ENCODE measurements at regions not wholly inside any gene's neighbourhood (a gene's known extent, or its start where the extent isn't known, plus 50 kb on each side); places are given as distances from the start of the nearest gene placed in this dataset.

DNA sequence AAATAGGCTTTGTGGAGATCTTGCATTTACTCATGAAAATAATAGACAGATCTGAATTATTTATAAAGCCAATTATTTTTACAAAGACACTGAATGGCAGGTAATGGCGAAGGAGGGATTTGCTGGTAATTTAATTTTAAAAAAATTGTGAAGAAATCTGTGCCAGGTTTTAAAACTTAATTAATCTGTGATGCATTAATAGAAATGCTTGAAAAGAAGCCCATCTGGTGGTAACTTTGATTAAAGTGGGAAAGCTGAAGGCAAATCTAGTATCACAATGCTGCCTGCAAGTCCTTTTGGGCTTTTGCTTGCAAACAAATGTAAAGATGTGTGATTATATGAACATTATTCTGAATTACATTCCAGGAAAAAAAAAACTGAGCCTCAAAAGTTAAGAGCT, 433.2 kb upstream of the DEPDC1 start:
- Histone ChIP-seq H3K27ac (no peak overlapping the region), H3K27me3 (no peaks in the 10 kb centered on the region), H3K9me3 (no peaks in the 10 kb centered on the region), H3K4me3 (no peak overlapping the region), H3K36me3 (no peaks in the 10 kb centered on the region), H3K4me1 (no peaks in the 10 kb centered on the region)
- intact Hi-C loops (cut with DNase I): no loop called here
- TF ChIP-seq, protein P1, sequence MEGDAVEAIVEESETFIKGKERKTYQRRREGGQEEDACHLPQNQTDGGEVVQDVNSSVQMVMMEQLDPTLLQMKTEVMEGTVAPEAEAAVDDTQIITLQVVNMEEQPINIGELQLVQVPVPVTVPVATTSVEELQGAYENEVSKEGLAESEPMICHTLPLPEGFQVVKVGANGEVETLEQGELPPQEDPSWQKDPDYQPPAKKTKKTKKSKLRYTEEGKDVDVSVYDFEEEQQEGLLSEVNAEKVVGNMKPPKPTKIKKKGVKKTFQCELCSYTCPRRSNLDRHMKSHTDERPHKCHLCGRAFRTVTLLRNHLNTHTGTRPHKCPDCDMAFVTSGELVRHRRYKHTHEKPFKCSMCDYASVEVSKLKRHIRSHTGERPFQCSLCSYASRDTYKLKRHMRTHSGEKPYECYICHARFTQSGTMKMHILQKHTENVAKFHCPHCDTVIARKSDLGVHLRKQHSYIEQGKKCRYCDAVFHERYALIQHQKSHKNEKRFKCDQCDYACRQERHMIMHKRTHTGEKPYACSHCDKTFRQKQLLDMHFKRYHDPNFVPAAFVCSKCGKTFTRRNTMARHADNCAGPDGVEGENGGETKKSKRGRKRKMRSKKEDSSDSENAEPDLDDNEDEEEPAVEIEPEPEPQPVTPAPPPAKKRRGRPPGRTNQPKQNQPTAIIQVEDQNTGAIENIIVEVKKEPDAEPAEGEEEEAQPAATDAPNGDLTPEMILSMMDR (IDR thresholded peaks at IDR 0.05): no peak
- WGBS, 2 donors: 87 to 93% methylated on average over 1 of the region's 1 CpG
- DNase-seq (no peak), FAIRE-seq (no peak), ATAC-seq (no peak)

DNA sequence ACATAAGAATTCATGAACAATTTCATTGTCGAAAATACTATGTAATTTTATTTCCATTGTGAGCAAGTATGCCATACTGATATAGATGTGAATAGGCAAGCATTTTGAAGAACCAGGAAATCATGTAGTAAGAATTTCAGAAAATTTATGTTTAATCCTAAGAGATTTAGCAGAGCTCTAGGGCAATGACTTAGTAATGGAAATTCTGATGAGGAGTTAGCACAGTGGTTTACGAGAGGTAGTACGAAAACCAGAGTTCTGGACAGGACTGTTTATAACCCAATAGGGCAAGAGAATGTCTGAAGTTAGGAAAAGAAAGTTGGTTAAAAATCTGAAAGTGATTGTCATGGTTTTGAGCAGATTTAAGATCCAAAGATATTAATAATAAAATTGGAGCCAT, 439.6 kb upstream of the DEPDC1 start:
- DNase-seq (no peak), FAIRE-seq (no peak), ATAC-seq (no peak)
- Histone ChIP-seq H3K4me1 (no peaks in the 10 kb centered on the region), H3K27ac (no peak overlapping the region), H3K27me3 (no peaks in the 10 kb centered on the region), H3K36me3 (no peaks in the 10 kb centered on the region), H3K9me3 (no peaks in the 10 kb centered on the region), H3K4me3 (no peak overlapping the region)
- TF ChIP-seq, protein P1 (IDR thresholded peaks at IDR 0.05): no peak
- intact Hi-C loops (cut with DNase I): no loop called here
- WGBS, 2 donors: 71 to 81% methylated on average over 3 of the region's 3 CpGs

DNA sequence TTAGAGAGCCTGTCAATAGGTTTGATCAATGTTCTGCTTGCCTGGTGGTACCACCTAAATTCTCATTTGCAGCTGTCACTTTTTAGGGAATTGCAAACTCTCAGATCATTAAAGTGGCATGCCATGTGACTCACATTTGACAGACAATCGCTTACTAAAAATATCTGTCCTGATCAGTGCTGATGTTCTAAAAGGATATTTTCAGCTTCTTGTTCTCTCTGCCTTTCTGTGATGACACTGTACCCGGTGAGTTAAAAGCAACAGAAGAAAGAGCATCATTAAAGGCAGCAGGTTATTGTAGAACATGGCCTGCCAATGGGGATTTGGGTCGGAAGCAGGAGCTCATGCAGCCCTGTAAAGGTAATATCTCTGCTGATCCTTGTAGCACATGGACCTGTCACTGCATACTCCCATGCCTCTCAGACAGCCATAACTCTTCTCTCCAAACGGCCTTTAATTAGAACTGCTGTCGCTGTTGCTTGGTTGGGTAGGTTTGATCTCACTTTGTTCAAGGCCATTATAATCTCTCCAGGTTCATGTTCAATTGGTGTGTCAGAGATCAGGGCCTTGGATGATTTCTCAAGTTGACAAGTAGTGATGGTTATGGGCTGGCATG, 441.3 kb upstream of the DEPDC1 start:
- FAIRE-seq: no peak
- no peaks in the 10 kb centered on the region for H3K4me1 ChIP-seq
- WGBS, 2 donors: 60 to 66% methylated on average over 5 of the region's 5 CpGs
- no peaks in the 10 kb centered on the region for H3K27me3 ChIP-seq
- intact Hi-C loops (cut with DNase I): no loop called here
- no peak for ATAC-seq
- H3K4me3 ChIP-seq: no peak overlapping the region
- no peak for DNase-seq
- H3K27ac ChIP-seq: no peak overlapping the region
- no peaks in the 10 kb centered on the region for H3K36me3 ChIP-seq
- TF ChIP-seq, protein P1 (IDR thresholded peaks at IDR 0.05): no peak
- no peaks in the 10 kb centered on the region for H3K9me3 ChIP-seq

DNA sequence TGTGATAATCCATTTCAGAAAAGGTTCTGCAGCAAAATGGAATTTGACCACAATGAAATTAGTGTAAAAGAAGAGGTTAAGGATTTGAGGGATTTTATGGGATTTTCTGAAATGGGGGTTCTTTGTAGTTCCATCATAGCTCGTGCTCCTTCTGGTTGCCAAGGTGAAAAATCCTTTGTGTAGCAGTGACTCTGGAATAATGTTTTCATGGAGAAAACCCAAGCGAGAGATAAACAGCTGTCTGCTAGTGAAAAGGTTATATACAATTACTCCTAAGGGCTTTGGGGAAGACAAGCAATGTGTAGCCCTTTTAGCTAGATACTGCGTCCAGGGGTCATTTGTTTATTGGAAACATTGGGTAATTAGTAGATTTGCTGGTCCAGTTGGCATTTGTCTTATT, 453.2 kb upstream of the DEPDC1 start:
- intact Hi-C loops (cut with DNase I): no loop called here
- ATAC-seq: no peak
- Histone ChIP-seq H3K27me3 (no peaks in the 10 kb centered on the region), H3K4me3 (no peak overlapping the region), H3K9me3 (no peaks in the 10 kb centered on the region), H3K4me1 (no peaks in the 10 kb centered on the region), H3K36me3 (no peaks in the 10 kb centered on the region), H3K27ac (no peak overlapping the region)
- no peak for FAIRE-seq
- TF ChIP-seq, protein P1 (IDR thresholded peaks at IDR 0.05): no peak
- no peak for DNase-seq
- WGBS, 2 donors: 47 to 49% methylated on average over 3 of the region's 3 CpGs

DNA sequence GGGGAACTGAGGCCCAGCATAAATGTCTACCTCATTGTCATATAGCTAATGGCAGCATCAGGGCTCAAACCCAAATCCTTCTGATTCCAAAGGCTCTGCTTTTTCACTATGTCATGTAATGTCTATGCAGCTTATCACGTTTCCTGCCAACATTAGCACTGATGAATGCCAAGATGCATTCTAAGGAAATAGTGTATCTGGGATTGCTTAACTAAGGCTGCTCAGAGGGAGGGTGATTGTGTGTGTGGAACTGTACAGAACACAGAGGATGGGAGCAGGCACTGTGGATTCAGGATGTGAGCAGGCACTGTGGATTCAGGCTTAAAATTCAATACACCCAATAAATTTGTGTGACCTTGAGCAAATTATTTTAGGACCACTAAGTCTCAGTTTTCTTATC, 456.4 kb upstream of the DEPDC1 start:
- H3K36me3 ChIP-seq: no peaks in the 10 kb centered on the region
- TF ChIP-seq, protein P1 (IDR thresholded peaks at IDR 0.05): no peak
- 35 to 47% methylated on average over 1 of the region's 1 CpG for WGBS, 2 donors
- no peaks in the 10 kb centered on the region for H3K27me3 ChIP-seq
- ATAC-seq (no peak), DNase-seq (no peak), FAIRE-seq (no peak)
- intact Hi-C loops (cut with DNase I): no loop called here
- no peaks in the 10 kb centered on the region for H3K9me3 ChIP-seq
- no peak overlapping the region for H3K27ac ChIP-seq
- no peak overlapping the region for H3K4me3 ChIP-seq
- no peaks in the 10 kb centered on the region for H3K4me1 ChIP-seq

All from pancreas (tissue), 10 donors.